Fibroblast of pulmonary artery (primary cell): ENCODE measurements at regions not wholly inside any gene's neighbourhood (a gene's known extent, or its start where the extent isn't known, plus 50 kb on each side); places are given as distances from the start of the nearest gene placed in this dataset.
A peak's percentile ranks its signal among the peaks of the same experiment; 100 is the strongest.

Experiments used
- DNase-seq: peaks from one replicate; pipeline ENCODE4 v3.0.0-alpha.2; 2010; ENCODE audit warnings: low read depth
- H3K4me3 ChIP-seq: replicated peaks from 2 replicates; pipeline ENCODE4 v1.5.1; 2011; ENCODE audit warnings: low read depth, mild to moderate bottlenecking, control low read depth, low read length, moderate library complexity
- CTCF ChIP-seq: IDR thresholded peaks from 2 replicates; pipeline ENCODE4 v1.5.1; 2011; ENCODE audit warnings: mild to moderate bottlenecking, control low read depth, low read length, inconsistent platforms; ENCODE audit errors: missing control alignments

- DNase-seq = peak; percentile 38
- TF ChIP-seq CTCF = no peak
- no peak overlapping the region for H3K4me3 ChIP-seq
Observed at GRCh38 chr5:179486596-179487051, 63.7 kb upstream of the RUFY1 start.

- H3K4me3 ChIP-seq = no peak overlapping the region
- DNase-seq = no peak
- no peak for TF ChIP-seq CTCF
Observed at GRCh38 chr5:179485845-179486575, 64.3 kb upstream of the RUFY1 start.

- H3K4me3 ChIP-seq = no peak overlapping the region
- no peak for TF ChIP-seq CTCF
- no peak for DNase-seq
Observed at GRCh38 chr5:179484761-179485160, 65.6 kb upstream of the RUFY1 start.

- H3K4me3 ChIP-seq = no peak overlapping the region
- TF ChIP-seq CTCF = no peak
- no peak for DNase-seq
Observed at GRCh38 chr5:179484201-179484600, 66.2 kb upstream of the RUFY1 start.

GRCh38 chr5:179478624-179479023 lies 71.7 kb upstream of the RUFY1 start:
- no peak for TF ChIP-seq CTCF
- no peak for DNase-seq

GRCh38 chr5:179475208-179475751 lies 75.1 kb upstream of the RUFY1 start:
- no peak overlapping the region for H3K4me3 ChIP-seq
- no peak for TF ChIP-seq CTCF
- no peak for DNase-seq

More at GRCh38 chr5:179478624-179479023, 71.7 kb upstream of the RUFY1 start:
- H3K4me3 ChIP-seq = no peak overlapping the region

- no peak overlapping the region for H3K4me3 ChIP-seq
- TF ChIP-seq CTCF = no peak
- no peak for DNase-seq
Observed at GRCh38 chr5:179472641-179473040, 77.7 kb upstream of the RUFY1 start.
